ENCODE measurements at regions not wholly inside any gene's neighbourhood (a gene's known extent, or its start where the extent isn't known, plus 50 kb on each side); places are given as distances from the start of the nearest gene placed in this dataset.

- no peak for DNase-seq (ENCODE audit: extremely low read depth in 1 of 2, low read depth in 1 of 2)
These were observed 84.4 kb upstream of the NR2F2 start for GRCh38 chr15:96246057-96246456.

- no peak for DNase-seq (ENCODE audit: extremely low read depth in 1 of 2, low read depth in 1 of 2)
These were observed 82.7 kb upstream of the NR2F2 start for GRCh38 chr15:96247621-96248305.

GRCh38 chr15:96252148-96252547 lies 78.4 kb upstream of the NR2F2 start:
- no peak for DNase-seq (ENCODE audit: extremely low read depth in 1 of 2, low read depth in 1 of 2)

GRCh38 chr15:96253006-96253747 lies 77.3 kb upstream of the NR2F2 start:
- no peak for DNase-seq (ENCODE audit: extremely low read depth in 1 of 2, low read depth in 1 of 2)

GRCh38 chr15:96254173-96254572 lies 76.3 kb upstream of the NR2F2 start:
- DNase-seq (ENCODE audit: extremely low read depth in 1 of 2, low read depth in 1 of 2), result no peak

- no peak for DNase-seq (ENCODE audit: extremely low read depth in 1 of 2, low read depth in 1 of 2)
These were observed 74.9 kb upstream of the NR2F2 start for GRCh38 chr15:96255599-96255998.

GRCh38 chr15:96261575-96262034 lies 68.9 kb upstream of the NR2F2 start:
- no peak for DNase-seq (ENCODE audit: extremely low read depth in 1 of 2, low read depth in 1 of 2)

GRCh38 chr15:96262097-96262496 lies 68.4 kb upstream of the NR2F2 start:
- DNase-seq (ENCODE audit: extremely low read depth in 1 of 2, low read depth in 1 of 2), result no peak

- DNase-seq (ENCODE audit: extremely low read depth in 1 of 2, low read depth in 1 of 2), result no peak
These were observed 67.7 kb upstream of the NR2F2 start for GRCh38 chr15:96262549-96263489.

GRCh38 chr15:96264351-96264798 lies 66.1 kb upstream of the NR2F2 start:
- no peak for DNase-seq (ENCODE audit: extremely low read depth in 1 of 2, low read depth in 1 of 2)

GRCh38 chr15:96264801-96265515 lies 65.5 kb upstream of the NR2F2 start:
- no peak for DNase-seq (ENCODE audit: extremely low read depth in 1 of 2, low read depth in 1 of 2)

GRCh38 chr15:96266456-96266855 lies 64.0 kb upstream of the NR2F2 start:
- DNase-seq (ENCODE audit: extremely low read depth in 1 of 2, low read depth in 1 of 2), result no peak

- DNase-seq (ENCODE audit: extremely low read depth in 1 of 2, low read depth in 1 of 2), result no peak
These were observed 63.0 kb upstream of the NR2F2 start for GRCh38 chr15:96267463-96267862.

- DNase-seq (ENCODE audit: extremely low read depth in 1 of 2, low read depth in 1 of 2), result no peak
These were observed 61.9 kb upstream of the NR2F2 start for GRCh38 chr15:96268442-96269204.

- no peak for DNase-seq (ENCODE audit: extremely low read depth in 1 of 2, low read depth in 1 of 2)
These were observed 59.8 kb upstream of the NR2F2 start for GRCh38 chr15:96270581-96271172.

- DNase-seq (ENCODE audit: extremely low read depth in 1 of 2, low read depth in 1 of 2), result no peak
These were observed 58.1 kb upstream of the NR2F2 start for GRCh38 chr15:96272427-96272826.

- no peak for DNase-seq (ENCODE audit: extremely low read depth in 1 of 2, low read depth in 1 of 2)
These were observed 57.0 kb upstream of the NR2F2 start for GRCh38 chr15:96273317-96274086.

GRCh38 chr15:96274087-96274440 lies 56.4 kb upstream of the NR2F2 start:
- no peak for DNase-seq (ENCODE audit: extremely low read depth in 1 of 2, low read depth in 1 of 2)

- DNase-seq (ENCODE audit: extremely low read depth in 1 of 2, low read depth in 1 of 2), result no peak
These were observed 55.8 kb upstream of the NR2F2 start for GRCh38 chr15:96274698-96275097.

Data from activated CD8-positive, alpha-beta memory T cell treated with anti-CD3 and anti-CD28 coated beads for 1 hour (primary cell).